GM18508 (cell line): ENCODE measurements at regions not wholly inside any gene's neighbourhood (a gene's known extent, or its start where the extent isn't known, plus 50 kb on each side); places are given as distances from the start of the nearest gene placed in this dataset.
"Not testable (repeated sequence)": the region's sequence is repeated elsewhere in the genome, so short reads cannot be mapped to it uniquely, and the experiment has no call there.

ENCODE experiments used
- ATAC-seq: cut with Tn5 transposase; IDR thresholded peaks from one replicate; pipeline ENCODE4 v1.9.1; 2021; ENCODE audit warnings: moderate number of reproducible peaks; ENCODE audit not compliant: insufficient read depth, unreplicated experiment

- ATAC-seq: no peak
Measured at GRCh38 chr13:80189889-80190597, 150.9 kb downstream of the SPRY2 start.

DNA sequence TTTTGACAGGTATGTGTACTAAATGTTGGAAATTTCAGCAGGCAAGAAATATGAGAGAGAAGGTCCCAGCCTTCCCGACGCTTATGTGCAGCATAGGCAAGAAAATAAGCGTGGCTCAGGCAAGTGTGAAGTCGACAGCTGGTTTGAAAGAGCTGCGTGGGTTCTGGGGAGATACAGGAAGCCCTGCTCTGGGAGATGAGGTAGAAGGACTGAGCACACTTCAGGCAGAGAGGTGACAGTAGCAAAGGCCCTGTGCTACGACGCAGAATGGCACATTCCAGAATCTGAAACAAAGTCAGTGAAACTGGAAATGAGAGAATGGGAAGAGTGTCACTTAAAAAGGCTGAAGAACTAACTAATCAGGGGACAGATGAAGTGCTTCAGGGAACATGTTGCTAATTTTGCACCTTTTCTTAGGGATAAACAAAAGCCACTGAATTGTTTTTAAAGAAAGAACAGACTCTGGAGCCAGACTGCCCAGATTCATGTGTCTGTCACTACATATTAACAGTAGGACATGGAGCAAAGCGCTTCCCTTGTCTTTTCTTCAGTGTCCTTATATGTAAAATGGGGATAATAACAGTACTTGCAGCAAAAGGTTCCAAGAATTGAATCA is 160.1 kb downstream of the SPRY2 start:
- no peak for ATAC-seq

GRCh38 chr13:80177327-80177726 is 163.6 kb downstream of the SPRY2 start:
- no peak for ATAC-seq

- no peak for ATAC-seq
Measured at GRCh38 chr13:80173224-80173623, 167.7 kb downstream of the SPRY2 start.

GRCh38 chr13:80171096-80171495 is 169.8 kb downstream of the SPRY2 start:
- ATAC-seq: no peak

DNA sequence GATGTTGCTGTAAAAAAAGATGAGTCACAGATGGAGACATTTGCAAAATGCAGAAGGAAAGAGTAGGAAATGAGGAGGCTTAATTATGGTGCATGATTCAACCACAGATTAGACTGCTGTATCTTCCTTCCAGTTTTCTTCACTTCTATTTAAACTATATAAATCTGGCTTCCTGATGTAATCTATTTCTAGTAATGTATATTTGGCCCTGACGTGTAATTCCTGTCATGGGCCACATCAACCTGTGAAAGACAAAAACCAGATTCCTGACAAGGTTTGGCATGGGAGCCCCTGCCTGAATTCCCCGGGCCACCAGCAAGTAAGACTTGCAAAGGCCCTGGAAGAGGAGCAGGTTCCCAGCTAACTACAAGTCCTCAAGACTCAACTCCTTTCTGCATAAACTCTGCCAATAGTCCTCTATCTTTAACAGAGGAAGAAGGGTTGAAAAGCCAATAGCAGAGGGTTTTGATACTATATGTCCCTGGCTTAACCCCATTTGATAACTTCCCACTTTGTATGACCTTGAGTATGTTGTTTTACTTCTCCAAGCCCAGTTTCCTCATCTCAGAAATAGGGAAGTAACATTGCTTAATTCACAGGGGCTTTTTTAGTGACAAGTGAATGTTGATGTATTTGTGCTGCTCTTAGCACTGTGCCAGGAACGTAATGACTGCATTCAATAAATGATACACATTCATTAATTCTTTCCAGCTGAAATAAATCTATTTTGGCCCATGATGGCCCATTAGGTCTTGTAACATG is 172.7 kb downstream of the SPRY2 start:
- no peak for ATAC-seq

DNA sequence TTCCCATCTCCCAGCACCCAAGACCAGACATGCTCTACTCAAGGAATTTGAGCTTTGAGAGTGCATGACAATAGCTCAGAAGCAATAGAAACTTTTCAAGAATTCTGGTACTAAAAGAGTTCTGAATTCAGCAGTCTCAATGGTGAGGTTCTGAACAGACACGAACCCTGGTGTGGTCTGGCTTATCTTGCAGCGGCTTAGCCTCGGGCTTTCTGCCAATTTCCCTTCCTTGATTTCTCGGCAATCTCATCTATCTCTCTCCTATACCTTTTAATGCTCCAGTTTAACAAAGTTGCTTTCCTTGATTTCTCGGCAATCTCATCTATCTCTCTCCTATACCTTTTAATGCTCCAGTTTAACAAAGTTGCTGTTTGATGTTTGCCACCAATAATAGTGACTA is 174.6 kb downstream of the SPRY2 start:
- ATAC-seq: no peak

- no peak for ATAC-seq
Measured at GRCh38 chr13:80164462-80164861, 176.5 kb downstream of the SPRY2 start.

DNA sequence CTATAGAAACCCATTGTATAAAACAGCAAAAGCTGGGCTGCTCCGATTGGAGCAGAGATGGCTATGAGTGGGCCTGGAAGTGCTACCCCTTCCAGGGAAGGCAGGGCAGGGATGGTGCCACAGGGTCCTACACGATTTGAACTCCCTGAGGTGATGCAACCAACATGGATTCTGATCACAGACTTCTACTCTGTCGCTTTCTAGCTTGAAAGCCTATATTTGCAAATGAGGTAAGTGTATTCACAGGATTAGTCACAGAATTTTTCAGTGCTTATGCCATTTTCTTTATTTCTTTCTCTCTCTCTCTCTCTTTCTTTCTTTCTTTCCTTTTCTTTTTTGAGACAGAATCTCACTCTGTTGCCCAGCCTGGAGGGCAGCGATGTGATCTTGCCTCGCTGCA is 179.0 kb downstream of the SPRY2 start:
- no peak for ATAC-seq

DNA sequence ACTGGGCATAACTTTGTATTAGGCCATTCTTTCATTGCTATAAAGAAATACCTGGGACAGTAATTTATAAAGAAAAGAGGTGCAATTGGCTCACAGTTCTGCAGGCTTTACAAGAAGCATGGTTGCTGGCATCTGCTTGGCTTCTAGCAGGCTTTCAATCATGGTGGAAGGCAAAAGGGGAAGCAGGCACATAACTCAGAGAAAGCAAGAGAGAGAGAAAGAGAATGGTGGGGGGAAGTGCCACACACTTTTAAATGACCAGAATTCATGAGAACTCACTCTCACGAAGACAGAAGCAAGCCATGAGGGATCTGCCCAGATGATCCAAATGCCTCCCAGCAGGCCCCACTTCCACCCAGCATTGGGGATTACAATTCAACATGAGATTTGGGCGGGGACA is 179.7 kb downstream of the SPRY2 start:
- ATAC-seq: no peak

DNA sequence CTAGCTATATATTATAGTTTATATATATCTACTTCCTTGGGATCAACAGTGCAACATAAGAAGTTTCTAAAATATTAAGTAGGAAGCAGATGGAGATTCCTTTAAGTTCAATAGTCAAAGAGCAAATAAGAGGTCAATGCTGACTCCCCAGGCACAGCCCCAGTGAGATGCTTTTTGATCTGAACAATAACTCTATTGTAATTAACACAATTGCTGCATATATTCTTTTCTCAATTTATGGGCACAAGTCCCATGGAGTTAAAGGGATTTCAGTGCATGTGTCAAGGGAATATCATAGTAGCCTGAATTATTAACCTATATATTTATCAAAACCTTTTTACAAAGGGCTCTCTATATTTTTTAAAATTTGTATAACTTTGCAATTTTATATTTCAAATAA is 180.8 kb downstream of the SPRY2 start:
- ATAC-seq: no peak

DNA sequence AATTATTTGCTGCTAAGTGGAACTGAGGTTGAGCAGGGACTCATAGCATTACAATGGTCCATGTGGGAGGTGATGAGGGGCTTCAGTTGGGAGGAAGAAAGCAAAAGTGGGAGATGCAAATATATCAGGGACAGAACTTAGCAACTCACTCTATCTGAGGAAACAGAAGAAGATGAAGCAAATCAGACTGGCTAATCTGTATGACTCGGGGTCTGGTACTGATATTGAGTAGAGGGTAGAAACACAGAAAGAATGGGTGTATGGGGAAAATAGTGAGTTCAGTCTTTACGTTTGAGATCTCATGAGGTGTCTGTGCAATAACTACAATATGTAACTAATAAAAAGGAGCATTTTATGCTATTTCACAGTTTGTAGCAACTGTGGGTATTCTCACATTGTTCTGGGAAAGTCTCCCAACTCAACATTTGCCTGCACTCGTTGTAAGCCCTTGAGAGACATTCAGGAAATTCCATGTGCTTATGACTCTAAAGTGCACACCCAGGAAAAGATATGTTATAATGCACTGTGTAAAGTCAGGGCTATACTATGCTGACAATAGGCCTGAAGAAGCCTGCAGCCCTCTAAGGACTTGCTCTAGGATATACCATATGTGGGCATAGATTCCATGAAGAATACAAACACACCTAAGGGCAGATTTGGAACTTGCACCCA is 183.5 kb downstream of the SPRY2 start:
- ATAC-seq: no peak

- not testable (repeated sequence) for ATAC-seq
Measured at GRCh38 chr13:80152142-80152541, 188.8 kb downstream of the SPRY2 start.

DNA sequence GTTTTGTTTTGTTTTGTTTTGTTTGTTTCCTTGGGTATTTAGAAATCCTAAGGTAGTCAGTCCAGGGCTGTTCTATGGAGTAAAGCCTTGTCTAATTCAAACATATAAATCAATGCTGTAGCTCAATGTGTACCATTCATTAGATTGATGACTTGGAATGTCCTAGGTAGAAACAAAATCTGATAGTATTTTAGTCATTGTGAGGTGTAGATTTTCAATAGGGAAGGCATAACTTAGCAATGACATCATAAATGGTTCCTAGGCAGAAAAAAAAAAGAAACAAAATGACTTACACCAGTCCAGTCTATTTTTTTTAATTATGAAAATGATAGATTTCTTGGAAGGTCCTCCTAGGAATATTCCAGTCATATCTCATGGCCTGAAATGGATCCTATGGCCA is 189.9 kb downstream of the SPRY2 start:
- no peak for ATAC-seq

GRCh38 chr13:80149736-80150135 is 191.2 kb downstream of the SPRY2 start:
- no peak for ATAC-seq

DNA sequence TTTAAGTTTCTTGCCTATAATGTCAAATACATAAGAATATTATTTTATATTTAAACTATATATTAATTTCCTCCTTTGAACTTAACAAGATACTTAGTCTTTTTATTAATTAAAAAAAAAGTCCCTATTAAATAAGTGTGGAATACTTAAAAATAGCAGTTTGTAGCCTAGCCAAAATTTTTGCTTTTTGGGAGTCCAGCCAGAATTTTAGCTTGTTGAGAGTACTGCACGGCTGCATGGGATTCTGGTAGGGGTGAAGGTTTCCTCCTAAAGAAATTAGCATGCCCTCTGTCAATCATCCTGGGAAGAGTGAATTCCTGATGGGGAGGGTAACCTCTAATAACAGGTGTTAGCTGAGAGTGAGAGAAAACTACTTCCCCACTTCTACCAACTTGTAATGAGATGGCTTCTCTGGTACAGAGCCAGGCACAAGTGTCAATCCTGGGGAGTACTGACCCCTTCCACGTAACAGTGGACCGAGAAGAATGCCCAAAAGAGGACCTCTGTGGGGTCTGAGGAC is 195.7 kb downstream of the SPRY2 start:
- no peak for ATAC-seq

DNA sequence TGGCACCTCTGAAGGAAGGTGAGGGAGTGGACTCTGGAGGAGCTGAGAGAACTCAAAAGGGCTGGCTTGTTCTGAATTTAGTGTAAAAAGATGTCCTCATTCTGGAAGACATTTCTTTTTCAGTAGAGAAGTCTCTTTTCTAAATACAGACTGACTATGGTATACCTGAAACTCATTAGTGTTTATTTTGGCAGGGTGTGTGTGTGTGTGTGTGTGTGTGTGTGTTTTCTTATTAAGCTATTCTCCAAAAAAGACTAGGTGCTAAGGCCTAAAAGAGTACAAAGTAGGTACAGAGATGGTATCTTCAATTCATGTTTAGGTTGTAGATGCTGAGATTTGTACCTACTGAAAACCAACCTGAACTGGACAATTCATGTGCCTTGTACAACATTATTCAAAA is 196.4 kb downstream of the SPRY2 start:
- ATAC-seq: no peak

- no peak for ATAC-seq
Measured at GRCh38 chr13:80141123-80141849, 199.6 kb downstream of the SPRY2 start.

- no peak for ATAC-seq
Measured at GRCh38 chr13:80140685-80141084, 200.2 kb downstream of the SPRY2 start.

GRCh38 chr13:80139196-80139595 is 201.7 kb downstream of the SPRY2 start:
- ATAC-seq: no peak
